ENCODE measurements at regions not wholly inside any gene's neighbourhood (a gene's known extent, or its start where the extent isn't known, plus 50 kb on each side); places are given as distances from the start of the nearest gene placed in this dataset.

- no peaks in the 10 kb centered on the region for H3K9me3 ChIP-seq (ENCODE audit: control insufficient read depth, insufficient read depth, low read depth, low read length)
- no peak overlapping the region for H3K27ac ChIP-seq (ENCODE audit: low read length)
- no peaks in the 10 kb centered on the region for H3K36me3 ChIP-seq (ENCODE audit: control insufficient read depth, insufficient read depth, low read length)
- TF ChIP-seq CTCF (IDR thresholded peaks at IDR 0.05) (no peak), POLR2AphosphoS5 (IDR thresholded peaks at IDR 0.05; ENCODE audit: low read depth, low read length) (no peak), SIN3A (IDR thresholded peaks at IDR 0.05; ENCODE audit: borderline replicate concordance, insufficient read depth, low read depth, low read length) (no peak), REST (IDR thresholded peaks at IDR 0.05; ENCODE audit: insufficient read depth in 1 of 2, low read depth in 2 of 2, low read length in 1 of 2) (no peak), TCF7L2 (IDR thresholded peaks at IDR 0.05; ENCODE audit: low read depth, low read length) (no peak)
- ATAC-seq (no peak), DNase-seq (ENCODE audit: low read depth, low spot score) (no peak)
- BruUV-seq (replicated peaks): no TSS peak
- ChIA-PET CTCF (no interaction called here), POLR2A (no interaction called here)
- intact Hi-C loops (cut with micrococcal nuclease; ENCODE audit: unreplicated experiment): no loop called here
- no peaks in the 10 kb centered on the region for H3K4me1 ChIP-seq (ENCODE audit: control insufficient read depth, insufficient read depth, low read length)
- in situ Hi-C loops (cut with HindIII; ENCODE audit: low pct_unique_long_range_greater_than_20kb, low sequenced_read_pairs): no loop called here
- H3K27me3 ChIP-seq (ENCODE audit: control insufficient read depth, insufficient read depth, low read length): 0 out of 2 replicates have a peak, but pooled peaks cover 2% of the 10 kb centered on the region
- no peak overlapping the region for H3K4me3 ChIP-seq (ENCODE audit: low read depth in 2 of 2, low read length in 2 of 2)
These were observed 76.9 kb upstream of the API5 start for GRCh38 chr11:43234881-43235280.

- ChIA-PET CTCF (no interaction called here), POLR2A (no interaction called here)
- Histone ChIP-seq H3K36me3 (ENCODE audit: control insufficient read depth, insufficient read depth, low read length) (no peaks in the 10 kb centered on the region), H3K4me1 (ENCODE audit: control insufficient read depth, insufficient read depth, low read length) (no peaks in the 10 kb centered on the region), H3K4me3 (ENCODE audit: low read depth in 2 of 2, low read length in 2 of 2) (no peak overlapping the region), H3K9me3 (ENCODE audit: control insufficient read depth, insufficient read depth, low read depth, low read length) (no peaks in the 10 kb centered on the region), H3K27me3 (ENCODE audit: control insufficient read depth, insufficient read depth, low read length) (no peaks in the 10 kb centered on the region), H3K27ac (ENCODE audit: low read length) (no peak overlapping the region)
- intact Hi-C loops (cut with micrococcal nuclease; ENCODE audit: unreplicated experiment): no loop called here
- DNase-seq (ENCODE audit: low read depth, low spot score) (no peak), ATAC-seq (no peak)
- in situ Hi-C loops (cut with HindIII; ENCODE audit: low pct_unique_long_range_greater_than_20kb, low sequenced_read_pairs): no loop called here
- TF ChIP-seq CTCF (IDR thresholded peaks at IDR 0.05) (no peak), TCF7L2 (IDR thresholded peaks at IDR 0.05; ENCODE audit: low read depth, low read length) (no peak), REST (IDR thresholded peaks at IDR 0.05; ENCODE audit: insufficient read depth in 1 of 2, low read depth in 2 of 2, low read length in 1 of 2) (no peak), SIN3A (IDR thresholded peaks at IDR 0.05; ENCODE audit: borderline replicate concordance, insufficient read depth, low read depth, low read length) (no peak), POLR2AphosphoS5 (IDR thresholded peaks at IDR 0.05; ENCODE audit: low read depth, low read length) (no peak)
- no TSS peak for BruUV-seq (replicated peaks)
These were observed 73.5 kb upstream of the API5 start for GRCh38 chr11:43238341-43238740.

All from Panc1 (cell line).